Gastrocnemius medialis (tissue), 4 donors: ENCODE measurements at regions not wholly inside any gene's neighbourhood (a gene's known extent, or its start where the extent isn't known, plus 50 kb on each side); places are given as distances from the start of the nearest gene placed in this dataset.
"Not testable (repeated sequence)": the region's sequence is repeated elsewhere in the genome, so short reads cannot be mapped to it uniquely, and the experiment has no call there.

Experiments
- ATAC-seq, 2 donors: fragments of 150-250 bp; one replicate each; pipeline ENCODE4 v1.9.1; 2016
- DNase-seq, 2 donors: peaks; one replicate each; pipeline ENCODE4 v3.0.0-alpha.2; 2019
- H3K27ac ChIP-seq, 4 donors: fragments of 200-600 bp; sonication (generic); 1 replicate in 1 of 4; 2 replicates in 3 of 4; pipeline ENCODE4 v1.5.1; 2016 to 2018; ENCODE audit warnings: mild to moderate bottlenecking in 2 of 4, moderate library complexity in 1 of 4
- H3K27me3 ChIP-seq, 3 donors: fragments of 200-600 bp; sonication (generic) in 2 of 3; 1 replicate in 1 of 3; 2 replicates in 2 of 3; pipeline versions ENCODE4 v1.5.1 to v1.6.0; 2016 to 2019; ENCODE audit warnings: mild to moderate bottlenecking in 1 of 3, moderate library complexity in 1 of 3
- H3K36me3 ChIP-seq, 2 donors: fragments of 200-600 bp; sonication (generic) in 1 of 2; one replicate each; pipeline ENCODE4 v1.5.1; 2017 to 2018
- H3K4me1 ChIP-seq, 2 donors: fragments of 200-600 bp; sonication (generic) in 1 of 2; one replicate each; pipeline ENCODE4 v1.5.1; 2016 to 2017; ENCODE audit warnings: mild to moderate bottlenecking in 2 of 2
- H3K4me3 ChIP-seq, 4 donors: fragments of 200-600 bp; sonication (generic) in 3 of 4; 1 replicate in 1 of 4; 2 replicates in 3 of 4; pipeline ENCODE4 v1.5.1; 2016 to 2019; ENCODE audit warnings: mild to moderate bottlenecking in 2 of 4
- H3K9me3 ChIP-seq, 3 donors: fragments of 200-600 bp; sonication (generic) in 2 of 3; 1 replicate in 1 of 3; 2 replicates in 2 of 3; pipeline ENCODE4 v1.5.1; 2016 to 2019
- POLR2A ChIP-seq, 2 donors: fragments of 450-650 bp; IDR thresholded peaks; one replicate each; pipeline ENCODE4 v1.6.1; 2017; ENCODE audit warnings: antibody characterized with exemption in 2 of 2, mild to moderate bottlenecking in 2 of 2, moderate library complexity in 2 of 2
- in situ Hi-C, 4 donors: fragments of 200-750 bp; cut with MboI; loops; one replicate each; pipeline versions ENCODE4 v1.15.0 to v1.8.0; 2017; ENCODE audit warnings: low sequenced_read_pairs in 4 of 4
- intact Hi-C: fragments of 100-400 bp; cut with DNase I; formaldehyde crosslinking; loops from one replicate; pipeline ENCODE4 v1.15.1; 2023; ENCODE audit warnings: low total_unique reads
- TF ChIP-seq, protein P1 (sequence below), 5 experiments: fragments of 450-650 bp in 3 of 5; fragments of 200-600 bp in 2 of 5; sonication (generic) in 2 of 5; IDR thresholded peaks in 4 of 5; conservative IDR thresholded peaks in 1 of 5; 1 replicate in 4 of 5; 2 replicates in 1 of 5; pipeline ENCODE4 v1.5.1; 2016 to 2019; ENCODE audit warnings: antibody characterized with exemption in 5 of 5, mild to moderate bottlenecking in 3 of 5, moderate library complexity in 3 of 5

DNA sequence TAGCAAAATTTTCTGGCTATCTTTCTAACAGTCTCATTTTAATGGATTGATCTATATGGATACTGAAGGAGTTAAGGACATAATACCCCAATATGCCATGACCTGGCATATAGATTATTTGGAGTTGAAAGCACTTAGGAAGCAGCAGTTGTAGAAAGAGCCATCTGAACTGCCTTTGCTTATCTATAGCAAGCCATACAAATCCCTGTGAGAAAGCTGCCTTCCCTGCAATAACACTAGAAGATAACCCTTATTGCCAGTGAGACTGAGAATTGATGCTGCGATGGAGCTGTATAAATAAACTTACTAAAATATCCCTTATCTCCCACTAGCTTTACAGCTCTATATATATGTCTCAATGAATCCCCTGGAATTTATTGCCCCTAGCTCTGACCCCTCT lies 346.3 kb downstream of the TECRL start:
- ATAC-seq: no peak
- no peak for TF ChIP-seq POLR2A (IDR thresholded peaks at IDR 0.05)
- TF ChIP-seq, protein P1, sequence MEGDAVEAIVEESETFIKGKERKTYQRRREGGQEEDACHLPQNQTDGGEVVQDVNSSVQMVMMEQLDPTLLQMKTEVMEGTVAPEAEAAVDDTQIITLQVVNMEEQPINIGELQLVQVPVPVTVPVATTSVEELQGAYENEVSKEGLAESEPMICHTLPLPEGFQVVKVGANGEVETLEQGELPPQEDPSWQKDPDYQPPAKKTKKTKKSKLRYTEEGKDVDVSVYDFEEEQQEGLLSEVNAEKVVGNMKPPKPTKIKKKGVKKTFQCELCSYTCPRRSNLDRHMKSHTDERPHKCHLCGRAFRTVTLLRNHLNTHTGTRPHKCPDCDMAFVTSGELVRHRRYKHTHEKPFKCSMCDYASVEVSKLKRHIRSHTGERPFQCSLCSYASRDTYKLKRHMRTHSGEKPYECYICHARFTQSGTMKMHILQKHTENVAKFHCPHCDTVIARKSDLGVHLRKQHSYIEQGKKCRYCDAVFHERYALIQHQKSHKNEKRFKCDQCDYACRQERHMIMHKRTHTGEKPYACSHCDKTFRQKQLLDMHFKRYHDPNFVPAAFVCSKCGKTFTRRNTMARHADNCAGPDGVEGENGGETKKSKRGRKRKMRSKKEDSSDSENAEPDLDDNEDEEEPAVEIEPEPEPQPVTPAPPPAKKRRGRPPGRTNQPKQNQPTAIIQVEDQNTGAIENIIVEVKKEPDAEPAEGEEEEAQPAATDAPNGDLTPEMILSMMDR (IDR thresholded peaks at IDR 0.05 in 4 of 5, conservative IDR thresholded peaks at IDR 0.05 in 1 of 5): no peak
- no peaks in the 10 kb centered on the region for H3K4me1 ChIP-seq
- no peaks in the 10 kb centered on the region for H3K9me3 ChIP-seq
- H3K36me3 ChIP-seq: no peaks in the 10 kb centered on the region
- no peak for DNase-seq
- in situ Hi-C loops: no loop called here
- H3K4me3 ChIP-seq: no peak overlapping the region
- no peak overlapping the region for H3K27ac ChIP-seq
- no peaks in the 10 kb centered on the region for H3K27me3 ChIP-seq
- intact Hi-C loops: no loop called here

GRCh38 chr4:64037033-64037432 lies 372.2 kb downstream of the TECRL start:
- H3K27ac ChIP-seq, H3K36me3 ChIP-seq, in situ Hi-C loops, intact Hi-C loops, H3K9me3 ChIP-seq, ATAC-seq, H3K4me1 ChIP-seq, H3K27me3 ChIP-seq, H3K4me3 ChIP-seq, DNase-seq: not testable (repeated sequence)

DNA sequence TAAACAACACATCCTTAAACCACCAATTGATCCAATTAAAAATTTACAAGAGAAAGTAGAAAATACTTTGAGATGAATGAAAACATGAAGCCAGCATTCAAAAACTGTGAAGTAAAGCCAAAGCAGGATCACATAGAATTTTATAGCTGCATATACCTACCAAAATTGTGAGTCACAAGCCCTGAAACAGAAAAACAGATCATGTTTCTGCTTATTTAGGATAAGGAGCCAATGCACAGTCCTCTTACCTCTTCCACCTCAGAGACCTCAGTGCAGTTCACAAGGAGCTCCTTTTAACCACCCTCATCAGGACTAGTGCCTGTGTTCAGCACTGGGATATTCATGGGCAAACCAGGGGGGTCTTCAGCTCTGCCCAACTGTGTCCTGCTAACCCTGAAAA lies 386.7 kb downstream of the TECRL start:
- no peaks in the 10 kb centered on the region for H3K9me3 ChIP-seq
- H3K36me3 ChIP-seq: no peaks in the 10 kb centered on the region
- H3K4me1 ChIP-seq: no peaks in the 10 kb centered on the region
- in situ Hi-C loops: loop anchor here in 1 of 4 donors (25.0 kb wide), 1 partner anchor 110 kb away; no protein-coding TSS in a partner anchor
- no peak overlapping the region for H3K27ac ChIP-seq
- DNase-seq (no peak), ATAC-seq (no peak)
- intact Hi-C loops: no loop called here
- no peaks in the 10 kb centered on the region for H3K27me3 ChIP-seq
- no peak overlapping the region for H3K4me3 ChIP-seq
- no peak for TF ChIP-seq POLR2A (IDR thresholded peaks at IDR 0.05)
- TF ChIP-seq, protein P1 (IDR thresholded peaks at IDR 0.05 in 4 of 5, conservative IDR thresholded peaks at IDR 0.05 in 1 of 5): no peak

DNA sequence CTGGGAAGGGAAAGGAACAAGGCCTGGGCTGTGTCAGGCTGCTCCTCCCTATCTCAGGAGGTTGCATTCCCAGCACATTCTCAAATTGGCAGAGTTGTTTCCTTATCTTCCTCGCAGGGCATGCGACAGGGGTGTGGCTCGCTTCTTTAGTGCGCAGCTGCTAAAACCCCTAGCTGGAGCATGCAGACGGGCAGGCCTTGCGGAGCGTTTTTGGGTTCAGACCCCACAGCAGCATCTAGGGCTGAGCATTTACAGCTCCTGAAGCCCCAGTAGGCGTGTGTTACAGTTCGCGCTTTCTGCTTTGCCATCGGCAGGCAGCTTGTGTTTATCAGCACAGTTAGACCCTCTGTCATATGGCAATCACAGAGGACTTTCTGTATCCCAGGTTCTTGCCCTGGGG lies 392.4 kb downstream of the TECRL start:
- ATAC-seq (no peak), DNase-seq (no peak)
- no peaks in the 10 kb centered on the region for H3K27me3 ChIP-seq
- in situ Hi-C loops (loop anchor here in 1 of 4 donors (25.0 kb wide), 1 partner anchor 105 kb away; no protein-coding TSS in a partner anchor), intact Hi-C loops (no loop called here)
- H3K27ac ChIP-seq: no peak overlapping the region
- no peak overlapping the region for H3K4me3 ChIP-seq
- H3K36me3 ChIP-seq: no peaks in the 10 kb centered on the region
- no peak for TF ChIP-seq POLR2A (IDR thresholded peaks at IDR 0.05)
- TF ChIP-seq, protein P1 (IDR thresholded peaks at IDR 0.05 in 4 of 5, conservative IDR thresholded peaks at IDR 0.05 in 1 of 5): no peak
- H3K4me1 ChIP-seq: no peaks in the 10 kb centered on the region
- no peaks in the 10 kb centered on the region for H3K9me3 ChIP-seq

- TF ChIP-seq, protein P1 (IDR thresholded peaks at IDR 0.05 in 4 of 5, conservative IDR thresholded peaks at IDR 0.05 in 1 of 5): no peak
- no peak for TF ChIP-seq POLR2A (IDR thresholded peaks at IDR 0.05)
- ATAC-seq (no peak), DNase-seq (no peak)
- H3K36me3 ChIP-seq: no peaks in the 10 kb centered on the region
- in situ Hi-C loops (loop anchor here in 1 of 4 donors (25.0 kb wide), 1 partner anchor 102 kb away; no protein-coding TSS in a partner anchor), intact Hi-C loops (no loop called here)
- no peaks in the 10 kb centered on the region for H3K9me3 ChIP-seq
- H3K4me1 ChIP-seq: no peaks in the 10 kb centered on the region
- H3K4me3 ChIP-seq: no peak overlapping the region
- no peaks in the 10 kb centered on the region for H3K27me3 ChIP-seq
- H3K27ac ChIP-seq: no peak overlapping the region
Measured at GRCh38 chr4:64014647-64015046, 394.6 kb downstream of the TECRL start.
